HG03571 (cell line): ENCODE measurements at regions not wholly inside any gene's neighbourhood (a gene's known extent, or its start where the extent isn't known, plus 50 kb on each side); places are given as distances from the start of the nearest gene placed in this dataset.

Experiments
- ATAC-seq: cut with Tn5 transposase; IDR thresholded peaks from one replicate; pipeline ENCODE4 v1.9.1; 2021; ENCODE audit not compliant: unreplicated experiment

- no peak for ATAC-seq
Measured at GRCh38 chr12:90428465-90428864, 526.5 kb downstream of the CCER1 start.

- no peak for ATAC-seq
Measured at GRCh38 chr12:90423965-90424364, 531.0 kb downstream of the CCER1 start.

GRCh38 chr12:90410962-90411361, 544.0 kb downstream of the CCER1 start:
- no peak for ATAC-seq

GRCh38 chr12:90407841-90408240, 547.1 kb downstream of the CCER1 start:
- ATAC-seq = no peak

- ATAC-seq = no peak
Measured at GRCh38 chr12:90404071-90404470, 550.9 kb downstream of the CCER1 start.

- no peak for ATAC-seq
Measured at GRCh38 chr12:90401185-90401584, 553.8 kb downstream of the CCER1 start.

- no peak for ATAC-seq
Measured at GRCh38 chr12:90399357-90399756, 555.6 kb downstream of the CCER1 start.

GRCh38 chr12:90398285-90398836, 556.6 kb downstream of the CCER1 start:
- ATAC-seq = no peak

GRCh38 chr12:90396556-90396955, 558.4 kb downstream of the CCER1 start:
- no peak for ATAC-seq

GRCh38 chr12:90393652-90394051, 561.3 kb downstream of the CCER1 start:
- ATAC-seq = no peak

GRCh38 chr12:90393089-90393488, 561.9 kb downstream of the CCER1 start:
- ATAC-seq = no peak

- ATAC-seq = no peak
Measured at GRCh38 chr12:90390947-90391346, 564.0 kb downstream of the CCER1 start.

GRCh38 chr12:90368081-90368480, 586.9 kb downstream of the CCER1 start:
- ATAC-seq = no peak

GRCh38 chr12:90366286-90366685, 588.7 kb downstream of the CCER1 start:
- no peak for ATAC-seq

- no peak for ATAC-seq
Measured at GRCh38 chr12:90360300-90360699, 594.7 kb downstream of the CCER1 start.

- ATAC-seq = no peak
Measured at GRCh38 chr12:90355711-90356355, 599.1 kb downstream of the CCER1 start.

GRCh38 chr12:90343966-90344365, 611.0 kb downstream of the CCER1 start:
- no peak for ATAC-seq

- no peak for ATAC-seq
Measured at GRCh38 chr12:90342081-90342480, 612.9 kb downstream of the CCER1 start.

- no peak for ATAC-seq
Measured at GRCh38 chr12:90339837-90340236, 615.1 kb downstream of the CCER1 start.

GRCh38 chr12:90338365-90338764, 616.6 kb downstream of the CCER1 start:
- ATAC-seq = no peak

- ATAC-seq = no peak
Measured at GRCh38 chr12:90337018-90337417, 618.0 kb downstream of the CCER1 start.

- ATAC-seq = no peak
Measured at GRCh38 chr12:90335566-90335965, 619.4 kb downstream of the CCER1 start.

GRCh38 chr12:90333939-90334338, 621.0 kb downstream of the CCER1 start:
- no peak for ATAC-seq
